HG02623 (cell line): ENCODE measurements at regions not wholly inside any gene's neighbourhood (a gene's known extent, or its start where the extent isn't known, plus 50 kb on each side); places are given as distances from the start of the nearest gene placed in this dataset.
A peak's percentile ranks its signal among the peaks of the same experiment; 100 is the strongest.

Source experiments
- ATAC-seq: cut with Tn5 transposase; IDR thresholded peaks from one replicate; pipeline ENCODE4 v1.9.1; 2021; ENCODE audit warnings: moderate library complexity; ENCODE audit not compliant: unreplicated experiment

- no peak for ATAC-seq
Measured at GRCh38 chrX:20527558-20528011, 260.9 kb upstream of the RPS6KA3 start.

GRCh38 chrX:20527041-20527440, 260.3 kb upstream of the RPS6KA3 start:
- ATAC-seq: no peak

DNA sequence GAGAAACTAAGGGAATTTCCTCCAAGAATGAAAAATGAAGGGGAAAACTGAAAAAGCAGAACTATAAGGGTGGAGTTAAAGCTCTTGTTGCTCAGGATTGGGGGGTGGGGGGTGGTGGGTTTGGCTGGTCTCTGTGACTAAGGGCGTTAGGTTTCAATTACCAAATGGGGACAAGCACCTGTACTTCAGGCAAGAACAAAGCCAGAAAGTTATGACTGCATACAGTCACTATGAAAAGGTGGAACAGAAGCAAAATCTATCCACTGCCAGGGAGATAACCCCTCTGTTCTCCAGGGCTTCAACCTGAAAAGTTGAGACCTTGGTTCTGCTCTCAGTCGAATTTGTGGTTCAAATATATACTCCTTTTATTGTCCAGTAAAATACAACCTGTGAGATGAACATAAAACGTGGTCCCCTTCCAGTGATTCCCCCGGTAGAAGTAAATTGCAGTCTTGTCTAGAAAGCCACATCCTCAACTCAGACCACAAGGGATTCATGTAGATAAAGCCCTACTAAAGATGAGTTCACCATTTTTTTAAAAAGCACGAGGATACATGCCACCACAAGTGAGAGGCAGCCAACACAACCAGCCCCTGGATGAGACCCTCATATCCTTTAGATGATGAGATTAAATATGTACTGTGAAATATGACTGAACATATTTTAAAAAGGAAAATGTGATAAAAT, 257.1 kb upstream of the RPS6KA3 start:
- no peak for ATAC-seq

GRCh38 chrX:20522420-20522819, 255.7 kb upstream of the RPS6KA3 start:
- no peak for ATAC-seq

GRCh38 chrX:20521222-20521621, 254.5 kb upstream of the RPS6KA3 start:
- ATAC-seq: no peak

DNA sequence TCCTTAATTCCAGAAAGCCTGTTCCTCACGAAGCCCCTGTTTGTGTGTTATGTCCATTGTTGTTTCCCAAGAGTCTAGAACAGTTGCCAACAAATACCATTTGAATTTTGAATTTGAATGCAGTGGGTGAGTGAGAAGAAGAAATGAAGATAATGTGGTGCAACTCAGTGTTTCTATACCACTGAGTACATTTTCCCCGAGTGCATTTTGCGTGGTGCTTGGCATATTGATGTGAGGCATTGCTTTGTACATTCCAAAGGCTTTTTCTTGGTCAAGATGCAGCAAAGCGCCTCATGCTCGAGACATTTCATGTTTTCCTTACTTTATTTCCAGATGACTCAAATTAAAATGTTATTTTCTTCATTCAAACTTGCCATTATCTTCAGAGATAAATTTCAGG, 253.1 kb upstream of the RPS6KA3 start:
- no peak for ATAC-seq

GRCh38 chrX:20519146-20519545, 252.4 kb upstream of the RPS6KA3 start:
- ATAC-seq: no peak

GRCh38 chrX:20517565-20517964, 250.9 kb upstream of the RPS6KA3 start:
- no peak for ATAC-seq

GRCh38 chrX:20515841-20516461, 249.2 kb upstream of the RPS6KA3 start:
- peak; percentile 99 for ATAC-seq

DNA sequence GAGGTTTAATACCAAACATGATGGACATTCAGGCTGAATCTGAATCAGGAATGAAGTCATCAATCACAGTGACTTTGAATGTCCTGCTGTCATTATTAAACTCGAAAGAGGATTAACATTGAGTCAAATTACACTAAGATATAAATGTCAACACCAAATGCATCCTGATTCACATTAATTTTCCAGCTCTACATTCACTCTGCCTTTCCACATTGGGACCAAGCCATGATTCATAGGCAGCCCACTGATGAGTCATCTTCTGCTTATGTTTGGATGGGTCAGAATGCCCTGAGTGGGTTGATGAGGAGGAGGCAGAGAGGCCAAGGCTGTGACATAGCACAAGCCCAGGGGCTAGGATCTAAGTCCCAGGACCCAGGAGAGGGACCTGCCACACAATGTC, 247.6 kb upstream of the RPS6KA3 start:
- ATAC-seq: no peak

DNA sequence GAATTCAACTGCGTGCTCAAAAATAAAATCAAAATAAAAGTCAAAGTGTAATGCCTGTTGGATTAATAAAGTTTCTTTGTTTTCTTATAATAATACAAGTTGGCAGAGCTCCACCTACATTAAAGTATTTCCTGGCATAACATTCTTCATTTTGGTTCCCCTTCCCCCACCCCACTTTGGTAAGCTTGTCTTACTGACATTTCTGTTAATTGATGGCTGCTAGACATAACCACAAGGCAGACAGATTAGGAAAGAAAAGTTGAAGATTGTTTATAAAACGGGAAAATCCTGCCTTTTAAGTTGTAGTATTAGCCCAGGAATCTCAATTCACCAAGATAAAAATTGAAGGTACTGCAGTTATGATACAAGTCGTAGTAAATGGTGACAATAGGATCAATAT, 246.5 kb upstream of the RPS6KA3 start:
- no peak for ATAC-seq

- ATAC-seq: no peak
Measured at GRCh38 chrX:20511792-20512191, 245.1 kb upstream of the RPS6KA3 start.

- ATAC-seq: no peak
Measured at GRCh38 chrX:20507901-20508620, 241.4 kb upstream of the RPS6KA3 start.

DNA sequence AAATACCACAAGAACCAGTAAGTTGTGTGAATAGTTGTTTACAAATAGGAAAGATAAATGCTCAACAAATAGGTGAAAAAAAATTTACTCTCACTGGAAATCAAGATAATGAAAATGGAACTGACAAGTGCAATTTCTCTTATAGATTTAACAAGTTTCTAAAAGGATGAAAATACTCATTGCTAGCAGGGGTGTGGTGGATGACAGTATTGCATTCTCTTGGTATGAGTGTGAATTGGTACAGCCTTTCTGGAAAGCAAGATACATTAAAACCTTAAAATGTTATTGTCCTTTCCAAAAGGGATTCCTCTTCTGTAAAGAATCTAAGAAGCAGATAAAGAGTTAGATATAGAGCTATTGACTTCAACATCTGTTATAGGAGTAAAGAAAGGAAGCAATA, 240.0 kb upstream of the RPS6KA3 start:
- ATAC-seq: no peak

GRCh38 chrX:20500949-20501348, 234.2 kb upstream of the RPS6KA3 start:
- ATAC-seq: no peak

GRCh38 chrX:20500171-20500865, 233.6 kb upstream of the RPS6KA3 start:
- ATAC-seq: no peak

DNA sequence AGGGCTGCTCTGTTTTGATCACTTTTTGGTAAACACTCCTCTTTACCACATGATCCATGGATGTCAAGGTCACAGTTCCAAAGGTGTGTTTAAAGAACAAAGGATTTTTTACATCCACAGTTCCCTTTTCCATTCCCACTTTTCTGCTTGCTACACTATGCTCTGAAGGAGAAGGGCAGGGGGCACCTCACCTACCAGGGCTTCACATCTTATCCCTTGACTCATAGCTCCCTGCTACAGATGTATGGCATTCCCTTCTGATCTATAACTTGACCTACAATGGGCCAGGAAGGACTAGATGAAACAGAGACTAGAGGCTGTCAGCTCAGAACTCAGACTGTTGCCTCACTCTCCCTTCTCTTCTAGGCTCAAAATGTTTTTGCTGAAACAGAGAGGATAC, 233.1 kb upstream of the RPS6KA3 start:
- no peak for ATAC-seq

DNA sequence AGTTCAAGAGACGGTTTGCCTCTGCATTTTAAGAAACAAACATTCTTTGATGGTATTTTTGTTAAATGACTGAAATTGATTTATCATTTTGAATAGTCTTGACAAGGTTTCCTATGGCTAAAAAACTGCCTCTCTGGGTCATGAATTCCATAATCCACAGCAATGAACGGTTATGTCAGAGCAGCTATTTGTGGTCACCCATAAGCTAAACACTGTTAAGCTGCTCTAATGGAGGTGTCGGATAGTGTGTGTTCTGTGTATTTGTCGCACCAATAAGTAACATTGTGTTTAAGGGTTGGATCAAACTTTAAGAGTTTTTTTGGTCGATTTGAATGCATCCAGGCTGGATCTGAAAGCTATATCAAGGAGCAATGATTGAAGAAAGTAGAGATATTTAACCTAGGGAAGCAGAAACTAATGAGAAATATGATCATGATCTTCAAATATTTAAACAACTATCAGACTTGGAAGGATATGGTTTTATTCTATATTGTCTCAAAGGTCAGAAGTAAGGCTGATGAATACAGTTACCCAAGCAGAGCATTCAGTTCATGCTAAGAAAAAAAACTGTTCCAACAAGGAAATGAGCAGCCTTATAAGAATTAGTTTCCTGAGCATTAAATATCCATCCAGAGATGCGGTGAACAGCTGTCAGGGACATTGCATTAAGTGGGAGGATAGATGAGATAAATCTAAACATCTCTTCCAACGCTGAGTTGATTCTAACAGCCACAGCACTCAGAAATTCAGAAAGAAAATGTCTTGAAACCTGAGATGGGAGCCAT, 232.3 kb upstream of the RPS6KA3 start:
- no peak for ATAC-seq

DNA sequence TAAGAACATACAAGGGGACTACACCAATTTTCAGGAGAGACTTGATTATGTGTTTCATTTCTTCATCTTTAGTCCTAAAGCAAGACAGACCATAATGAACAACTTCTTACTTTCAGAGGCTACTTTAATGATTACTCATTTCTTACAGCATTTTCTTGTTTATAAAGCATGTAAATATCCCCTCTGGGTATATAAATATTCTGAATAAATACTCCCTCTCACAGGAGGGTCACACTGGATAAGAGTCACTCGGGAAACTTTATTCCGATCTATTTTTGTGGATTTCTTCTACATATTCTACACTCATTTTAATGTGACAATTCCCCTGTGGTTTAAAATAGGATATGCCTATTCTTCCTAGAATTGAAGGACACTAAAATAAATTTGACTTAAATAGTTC, 228.9 kb upstream of the RPS6KA3 start:
- ATAC-seq: no peak

- no peak for ATAC-seq
Measured at GRCh38 chrX:20488473-20488872, 221.8 kb upstream of the RPS6KA3 start.

DNA sequence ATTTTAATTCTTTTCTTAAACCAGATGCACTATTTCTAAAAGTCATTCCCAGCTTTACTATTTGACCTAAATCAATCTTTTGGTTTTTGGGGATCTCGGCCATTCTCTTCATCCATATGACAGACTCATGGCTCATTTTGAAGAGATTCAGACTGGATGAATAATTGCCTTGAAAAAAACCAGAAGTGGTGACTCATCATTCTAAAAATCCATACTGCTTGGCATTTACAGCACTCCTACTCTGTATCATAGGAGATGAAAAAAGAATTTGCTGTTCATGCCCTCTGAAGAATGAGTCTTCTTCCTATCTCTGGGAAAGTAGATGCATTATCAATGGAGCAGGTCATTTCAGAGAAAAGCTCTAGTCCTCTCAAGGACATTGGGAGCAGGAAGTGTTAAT, 220.5 kb upstream of the RPS6KA3 start:
- ATAC-seq: no peak
